ENCODE measurements at regions not wholly inside any gene's neighbourhood (a gene's known extent, or its start where the extent isn't known, plus 50 kb on each side); places are given as distances from the start of the nearest gene placed in this dataset.
"Not testable (repeated sequence)": the region's sequence is repeated elsewhere in the genome, so short reads cannot be mapped to it uniquely, and the experiment has no call there.

DNA sequence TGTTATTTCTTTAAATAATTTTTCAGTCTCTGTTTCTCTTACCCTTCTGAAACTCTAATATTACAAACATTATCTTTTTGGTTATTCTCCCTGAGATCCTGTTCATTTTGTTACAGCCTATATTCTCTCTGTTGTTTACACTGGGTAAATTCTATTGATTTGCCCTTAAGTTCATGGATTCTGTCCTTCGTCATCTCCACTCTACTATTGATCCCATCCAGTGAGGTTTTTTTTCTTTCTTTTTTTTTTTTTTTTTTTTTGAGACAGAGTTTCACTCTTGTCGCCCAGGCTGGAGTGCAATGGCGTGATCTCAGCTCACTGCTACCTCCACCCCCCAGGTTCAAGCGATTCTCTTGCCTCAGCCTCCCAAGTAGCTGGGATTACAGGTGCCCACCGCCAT is 393.9 kb downstream of the ZNF674 start:
- TF ChIP-seq E2F6 (IDR thresholded peaks at IDR 0.05; ENCODE audit: borderline replicate concordance, low read depth); FOSL2 (IDR thresholded peaks at IDR 0.05); FOSL2 (CRISPR knock-in tag; IDR thresholded peaks at IDR 0.05); JUNB (IDR thresholded peaks at IDR 0.05); POLR2A (IDR thresholded peaks at IDR 0.05; ENCODE audit: low read length); CTCF (IDR thresholded peaks at IDR 0.05); MAX (IDR thresholded peaks at IDR 0.05): not testable (repeated sequence)
- TF ChIP-seq, protein P1, sequence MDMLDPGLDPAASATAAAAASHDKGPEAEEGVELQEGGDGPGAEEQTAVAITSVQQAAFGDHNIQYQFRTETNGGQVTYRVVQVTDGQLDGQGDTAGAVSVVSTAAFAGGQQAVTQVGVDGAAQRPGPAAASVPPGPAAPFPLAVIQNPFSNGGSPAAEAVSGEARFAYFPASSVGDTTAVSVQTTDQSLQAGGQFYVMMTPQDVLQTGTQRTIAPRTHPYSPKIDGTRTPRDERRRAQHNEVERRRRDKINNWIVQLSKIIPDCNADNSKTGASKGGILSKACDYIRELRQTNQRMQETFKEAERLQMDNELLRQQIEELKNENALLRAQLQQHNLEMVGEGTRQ (IDR thresholded peaks at IDR 0.05), result not testable (repeated sequence)
